ENCODE measurements at regions not wholly inside any gene's neighbourhood (a gene's known extent, or its start where the extent isn't known, plus 50 kb on each side); places are given as distances from the start of the nearest gene placed in this dataset.

- TF ChIP-seq CTCF (IDR thresholded peaks at IDR 0.05; ENCODE audit: insufficient read depth, low read length, poor library complexity, severe bottlenecking), result no peak
- TF ChIP-seq EZH2phosphoT487 (conservative IDR thresholded peaks at IDR 0.05; ENCODE audit: low read length), result no peak
Observed at GRCh38 chr10:3882855-3883254, 97.8 kb upstream of the KLF6 start.
